ENCODE measurements at regions not wholly inside any gene's neighbourhood (a gene's known extent, or its start where the extent isn't known, plus 50 kb on each side); places are given as distances from the start of the nearest gene placed in this dataset.

- TF ChIP-seq, protein P1, sequence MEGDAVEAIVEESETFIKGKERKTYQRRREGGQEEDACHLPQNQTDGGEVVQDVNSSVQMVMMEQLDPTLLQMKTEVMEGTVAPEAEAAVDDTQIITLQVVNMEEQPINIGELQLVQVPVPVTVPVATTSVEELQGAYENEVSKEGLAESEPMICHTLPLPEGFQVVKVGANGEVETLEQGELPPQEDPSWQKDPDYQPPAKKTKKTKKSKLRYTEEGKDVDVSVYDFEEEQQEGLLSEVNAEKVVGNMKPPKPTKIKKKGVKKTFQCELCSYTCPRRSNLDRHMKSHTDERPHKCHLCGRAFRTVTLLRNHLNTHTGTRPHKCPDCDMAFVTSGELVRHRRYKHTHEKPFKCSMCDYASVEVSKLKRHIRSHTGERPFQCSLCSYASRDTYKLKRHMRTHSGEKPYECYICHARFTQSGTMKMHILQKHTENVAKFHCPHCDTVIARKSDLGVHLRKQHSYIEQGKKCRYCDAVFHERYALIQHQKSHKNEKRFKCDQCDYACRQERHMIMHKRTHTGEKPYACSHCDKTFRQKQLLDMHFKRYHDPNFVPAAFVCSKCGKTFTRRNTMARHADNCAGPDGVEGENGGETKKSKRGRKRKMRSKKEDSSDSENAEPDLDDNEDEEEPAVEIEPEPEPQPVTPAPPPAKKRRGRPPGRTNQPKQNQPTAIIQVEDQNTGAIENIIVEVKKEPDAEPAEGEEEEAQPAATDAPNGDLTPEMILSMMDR (IDR thresholded peaks at IDR 0.05; ENCODE audit: extremely low read depth, insufficient read depth, missing control alignments) = no peak
- DNase-seq (ENCODE audit: low spot score) = no peak
- in situ Hi-C loops (cut with MboI; ENCODE audit: low pct_unique_long_range_greater_than_20kb, low sequenced_read_pairs, unreplicated experiment) = no loop called here
These were observed 627.1 kb downstream of the EFNA5 start for GRCh38 chr5:107043665-107044064.

GRCh38 chr5:107040907-107041306 lies 629.8 kb downstream of the EFNA5 start:
- in situ Hi-C loops (cut with MboI; ENCODE audit: low pct_unique_long_range_greater_than_20kb, low sequenced_read_pairs, unreplicated experiment) = no loop called here
- no peak for DNase-seq (ENCODE audit: low spot score)
- TF ChIP-seq, protein P1 (IDR thresholded peaks at IDR 0.05; ENCODE audit: extremely low read depth, insufficient read depth, missing control alignments) = no peak

- TF ChIP-seq, protein P1 (IDR thresholded peaks at IDR 0.05; ENCODE audit: extremely low read depth, insufficient read depth, missing control alignments) = no peak
- DNase-seq (ENCODE audit: low spot score) = no peak
- in situ Hi-C loops (cut with MboI; ENCODE audit: low pct_unique_long_range_greater_than_20kb, low sequenced_read_pairs, unreplicated experiment) = no loop called here
These were observed 638.1 kb downstream of the EFNA5 start for GRCh38 chr5:107032629-107033028.

GRCh38 chr5:107028938-107029337 lies 641.8 kb downstream of the EFNA5 start:
- TF ChIP-seq, protein P1 (IDR thresholded peaks at IDR 0.05; ENCODE audit: extremely low read depth, insufficient read depth, missing control alignments) = no peak
- in situ Hi-C loops (cut with MboI; ENCODE audit: low pct_unique_long_range_greater_than_20kb, low sequenced_read_pairs, unreplicated experiment) = no loop called here
- DNase-seq (ENCODE audit: low spot score) = no peak

GRCh38 chr5:107025712-107026497 lies 644.8 kb downstream of the EFNA5 start:
- in situ Hi-C loops (cut with MboI; ENCODE audit: low pct_unique_long_range_greater_than_20kb, low sequenced_read_pairs, unreplicated experiment) = no loop called here
- DNase-seq (ENCODE audit: low spot score) = no peak
- TF ChIP-seq, protein P1 (IDR thresholded peaks at IDR 0.05; ENCODE audit: extremely low read depth, insufficient read depth, missing control alignments) = no peak

DNA sequence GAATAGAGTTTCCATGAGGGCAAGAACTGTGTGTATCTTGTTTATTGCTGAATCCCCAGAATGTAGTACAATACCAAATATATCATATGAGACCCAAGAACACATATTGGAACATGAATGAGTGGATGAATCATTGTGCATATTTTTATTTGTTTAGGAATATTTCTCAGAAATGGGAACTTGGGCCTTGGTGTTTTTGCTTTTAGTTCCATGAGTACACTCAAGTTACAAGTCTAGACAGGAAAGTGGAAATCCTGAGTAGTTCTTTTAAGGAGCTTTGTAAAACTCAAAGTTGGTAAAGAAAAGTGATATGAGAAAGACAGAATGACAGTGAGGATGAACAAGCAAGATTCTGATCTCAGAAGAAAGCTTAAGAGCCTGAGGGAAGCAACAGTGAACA lies 647.0 kb downstream of the EFNA5 start:
- DNase-seq (ENCODE audit: low spot score) = no peak
- in situ Hi-C loops (cut with MboI; ENCODE audit: low pct_unique_long_range_greater_than_20kb, low sequenced_read_pairs, unreplicated experiment) = no loop called here
- TF ChIP-seq, protein P1 (IDR thresholded peaks at IDR 0.05; ENCODE audit: extremely low read depth, insufficient read depth, missing control alignments) = no peak
